HT1080 (cell line): ENCODE measurements at regions not wholly inside any gene's neighbourhood (a gene's known extent, or its start where the extent isn't known, plus 50 kb on each side); places are given as distances from the start of the nearest gene placed in this dataset.
A peak's percentile ranks its signal among the peaks of the same experiment; 100 is the strongest.
"Not testable (repeated sequence)": the region's sequence is repeated elsewhere in the genome, so short reads cannot be mapped to it uniquely, and the experiment has no call there.

Experiments
- DNase-seq: peaks from one replicate; pipeline ENCODE4 v3.0.0-alpha.2; 2015; ENCODE audit warnings: low read depth

DNA sequence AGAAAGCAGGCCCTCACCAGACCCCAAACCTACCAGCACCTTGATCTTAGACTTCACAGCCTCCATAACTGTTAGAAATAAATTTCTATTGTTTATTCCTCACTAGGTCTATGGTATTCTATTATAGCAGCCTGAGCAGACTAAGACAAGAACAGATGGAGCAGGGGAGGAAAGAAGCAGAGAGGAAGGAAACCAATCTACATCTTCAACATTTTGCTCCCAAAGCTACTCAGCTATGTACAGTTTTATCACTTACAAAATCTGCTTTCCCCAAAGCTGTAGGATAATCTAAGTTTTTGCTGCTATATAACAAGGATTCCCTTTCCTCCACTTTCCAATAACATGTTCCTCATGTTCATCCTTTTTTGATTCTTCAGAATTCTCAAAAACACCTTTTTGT is 274.4 kb upstream of the CHAC2 start:
- no peak for DNase-seq

- DNase-seq, result peak; percentile 40
Measured at GRCh38 chr2:53490659-53491058, 276.9 kb upstream of the CHAC2 start.

GRCh38 chr2:53486185-53486899 is 281.3 kb upstream of the CHAC2 start:
- not testable (repeated sequence) for DNase-seq

DNA sequence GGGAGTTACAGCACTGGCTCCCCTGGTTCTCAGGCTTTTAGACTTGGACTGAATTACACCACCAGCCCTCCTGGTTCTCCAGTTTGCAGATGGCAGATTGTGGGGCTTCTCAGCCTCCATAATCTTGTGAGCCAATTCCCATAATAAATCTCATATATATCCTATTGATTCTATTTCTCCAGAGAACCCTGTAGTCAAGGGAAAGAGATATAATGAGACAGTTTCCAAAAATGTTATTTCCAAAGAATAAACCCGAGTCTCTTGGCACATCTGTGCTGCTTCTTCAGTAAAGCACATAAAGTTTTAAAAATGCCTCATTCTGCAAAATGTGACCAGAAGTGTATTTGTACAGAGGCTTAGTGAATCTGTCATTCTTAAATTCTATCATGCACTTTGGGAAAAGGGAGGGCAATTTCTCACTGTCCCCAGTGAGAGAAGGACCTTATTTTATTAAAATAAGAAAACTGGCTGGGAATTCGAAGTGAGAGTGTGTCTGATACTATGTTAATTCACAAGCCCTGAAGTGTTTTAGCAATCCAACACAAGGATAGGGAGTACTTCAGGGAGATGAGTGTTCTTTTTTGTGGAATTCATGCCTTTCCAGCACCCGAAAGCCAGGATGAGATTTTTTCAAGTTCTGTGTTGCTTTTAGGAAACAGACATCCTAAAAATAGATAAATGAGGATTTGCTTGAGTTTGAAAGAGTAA is 282.4 kb upstream of the CHAC2 start:
- DNase-seq, result no peak

DNA sequence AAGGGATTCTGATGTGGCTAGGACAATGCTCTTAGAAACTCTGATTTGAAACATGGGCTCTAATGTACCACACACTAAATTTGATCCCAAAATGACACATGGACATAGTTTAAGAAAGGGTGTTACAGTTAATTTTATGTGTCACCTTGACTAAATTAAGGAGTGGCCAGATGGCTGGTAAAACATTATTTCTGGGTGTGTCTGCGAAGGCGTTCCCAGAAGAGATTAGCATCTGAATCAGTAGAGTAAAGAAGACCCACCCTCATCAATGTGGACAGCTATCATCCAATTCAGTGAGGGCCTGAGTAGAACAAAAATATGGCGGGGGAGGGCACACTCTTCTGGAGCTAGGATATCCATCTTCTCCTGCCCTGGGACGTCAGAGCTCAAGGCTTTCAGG is 283.1 kb upstream of the CHAC2 start:
- DNase-seq, result no peak

DNA sequence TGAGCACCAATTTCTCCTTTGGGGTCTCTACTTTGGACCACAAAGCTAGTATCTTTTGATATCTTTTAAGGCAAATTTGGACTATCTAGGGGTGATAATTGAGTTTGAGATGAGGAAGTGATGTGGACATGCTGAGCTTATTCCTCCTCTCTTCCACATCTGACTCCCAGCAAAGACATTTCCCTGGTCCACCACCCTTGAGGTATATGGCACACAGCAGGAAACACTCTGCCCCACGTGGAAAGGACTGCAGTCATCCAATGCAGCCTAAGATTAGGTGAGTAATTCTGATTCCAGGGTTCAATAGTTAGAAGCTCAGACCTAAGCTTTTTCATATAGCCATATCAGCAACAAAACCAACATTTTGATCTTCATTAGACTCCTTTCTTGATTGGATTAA is 290.1 kb upstream of the CHAC2 start:
- DNase-seq, result no peak

DNA sequence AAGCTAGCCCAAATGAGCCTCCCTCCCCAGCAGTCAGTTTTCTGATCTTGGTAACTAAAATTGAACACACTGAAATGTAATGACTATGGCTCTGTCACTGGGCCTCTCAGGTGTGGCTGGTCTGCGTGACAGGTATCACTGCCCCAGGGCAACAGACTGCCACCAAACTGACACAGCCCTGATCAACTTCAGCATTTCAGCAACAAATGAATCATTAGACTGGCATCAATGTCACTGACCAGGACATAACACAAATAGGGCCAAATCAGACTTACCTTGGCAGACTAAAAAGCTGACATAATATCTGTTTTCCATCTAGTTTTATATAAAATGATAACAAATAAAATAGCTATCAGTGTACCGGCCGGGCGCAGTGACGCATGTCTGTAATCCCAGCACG is 290.8 kb upstream of the CHAC2 start:
- DNase-seq, result no peak

- DNase-seq, result no peak
Measured at GRCh38 chr2:53475766-53476165, 291.8 kb upstream of the CHAC2 start.

- DNase-seq, result peak; percentile 89
Measured at GRCh38 chr2:53475321-53475720, 292.3 kb upstream of the CHAC2 start.

DNA sequence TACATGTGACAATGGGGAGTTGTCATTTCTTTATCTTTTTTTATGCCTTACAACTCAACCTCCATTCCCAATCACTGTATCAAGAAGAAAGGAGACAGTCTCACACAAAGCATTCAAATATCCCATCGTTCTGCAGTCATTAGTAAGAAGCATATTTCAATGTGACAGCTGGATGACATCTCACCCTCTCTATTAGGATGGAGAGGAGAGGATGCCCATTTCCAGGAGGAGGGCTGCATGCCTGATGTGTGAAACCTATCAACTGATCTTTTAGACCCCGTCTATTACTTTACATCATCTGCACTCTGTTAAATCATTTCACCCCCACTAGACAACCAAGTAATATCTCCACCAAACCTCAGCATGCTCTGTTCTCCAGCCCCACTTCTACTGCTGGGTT is 292.7 kb upstream of the CHAC2 start:
- DNase-seq, result no peak

GRCh38 chr2:53473775-53474311 is 293.8 kb upstream of the CHAC2 start:
- peak; percentile 29 for DNase-seq

DNA sequence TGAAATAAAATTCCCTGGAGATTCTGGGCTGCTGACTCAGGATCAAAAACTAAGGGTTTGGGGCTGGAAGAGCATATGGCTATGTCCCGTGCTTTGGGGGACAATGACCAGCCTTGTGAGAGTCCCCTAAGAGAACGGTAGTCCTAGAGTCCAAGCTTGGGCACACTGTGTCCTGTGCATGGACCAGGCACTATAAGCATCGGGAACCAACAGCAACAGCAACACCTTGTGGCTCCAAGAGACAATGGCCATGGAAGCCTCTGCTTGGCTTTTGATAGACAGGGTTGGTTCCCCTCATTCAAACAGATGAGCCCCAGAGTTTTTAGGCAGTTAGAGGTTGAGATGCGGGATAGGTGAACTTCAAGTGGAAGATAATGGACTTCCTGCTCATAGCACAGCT is 294.4 kb upstream of the CHAC2 start:
- peak; percentile 20 for DNase-seq

DNA sequence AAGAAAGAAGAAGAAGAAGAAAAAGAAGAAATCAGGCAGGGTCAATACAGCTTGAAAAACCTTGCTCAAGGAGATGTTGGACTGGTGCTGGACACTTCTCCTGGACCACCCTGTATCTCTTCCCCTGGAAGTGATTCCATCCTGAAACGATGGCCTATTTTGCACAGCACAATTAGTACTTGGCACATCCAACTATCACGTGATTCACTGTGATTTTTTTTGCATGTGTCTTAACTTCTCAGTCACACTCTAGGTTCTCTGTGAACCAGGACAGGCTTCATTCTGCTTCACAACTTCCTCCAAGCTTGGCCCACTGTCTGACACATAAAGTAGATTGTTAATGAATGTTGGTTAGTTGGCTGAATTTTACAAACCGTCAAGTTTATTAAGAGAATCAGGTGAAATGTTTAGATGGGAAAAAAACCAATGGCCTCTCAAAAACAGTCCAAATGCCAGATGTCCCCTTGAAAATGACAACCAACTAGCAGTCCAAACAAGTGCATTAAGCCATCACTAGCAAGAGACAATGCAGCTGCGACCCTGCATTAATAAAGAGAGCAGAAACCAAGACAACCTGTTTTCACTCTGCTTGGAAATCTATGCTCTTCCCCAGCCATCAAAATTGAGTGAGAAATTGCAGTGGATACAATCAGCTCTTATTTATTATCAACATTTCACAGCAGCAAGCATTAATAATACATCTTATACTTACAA is 300.0 kb upstream of the CHAC2 start:
- no peak for DNase-seq

- no peak for DNase-seq
Measured at GRCh38 chr2:53463806-53464726, 303.5 kb upstream of the CHAC2 start.

DNA sequence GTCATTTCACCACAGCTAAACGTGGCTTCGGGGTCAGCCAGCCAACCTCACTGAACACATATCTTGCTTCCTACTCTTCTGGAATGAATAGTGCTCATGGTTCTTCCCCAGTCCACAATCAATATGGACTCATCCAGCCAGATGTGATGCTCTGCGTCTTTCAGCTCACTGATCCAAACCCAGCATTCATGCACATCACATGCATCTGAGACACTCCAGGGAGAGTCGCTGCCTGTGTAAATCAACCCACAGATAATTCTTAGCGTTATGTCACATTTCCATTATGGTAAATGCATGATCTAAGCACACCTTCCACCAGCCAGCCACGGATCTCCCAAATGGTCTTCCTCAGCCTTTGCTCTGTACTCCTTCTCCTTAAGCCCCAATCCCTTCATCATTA is 306.7 kb upstream of the CHAC2 start:
- no peak for DNase-seq

- no peak for DNase-seq
Measured at GRCh38 chr2:53460347-53460746, 307.3 kb upstream of the CHAC2 start.

DNA sequence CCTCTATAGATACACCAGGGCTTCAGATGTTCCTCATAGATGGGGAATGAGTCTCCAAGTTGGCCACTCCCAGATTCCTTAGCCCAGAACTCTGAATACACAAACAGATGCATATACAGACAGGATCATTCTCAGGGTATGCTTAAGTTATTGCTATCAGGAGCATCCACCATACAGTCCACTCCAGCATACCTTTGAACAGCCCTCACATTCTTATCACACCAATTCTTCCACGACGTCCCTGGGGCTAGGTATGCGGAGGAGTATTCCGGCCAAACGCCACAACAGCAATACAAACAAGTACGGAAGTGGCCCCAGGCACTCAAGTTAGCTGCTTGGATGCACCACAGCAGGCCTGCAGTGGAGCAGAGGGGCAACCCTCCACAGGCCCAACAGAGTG is 312.5 kb upstream of the CHAC2 start:
- no peak for DNase-seq

GRCh38 chr2:53452957-53453748 is 314.5 kb upstream of the CHAC2 start:
- DNase-seq, result no peak

DNA sequence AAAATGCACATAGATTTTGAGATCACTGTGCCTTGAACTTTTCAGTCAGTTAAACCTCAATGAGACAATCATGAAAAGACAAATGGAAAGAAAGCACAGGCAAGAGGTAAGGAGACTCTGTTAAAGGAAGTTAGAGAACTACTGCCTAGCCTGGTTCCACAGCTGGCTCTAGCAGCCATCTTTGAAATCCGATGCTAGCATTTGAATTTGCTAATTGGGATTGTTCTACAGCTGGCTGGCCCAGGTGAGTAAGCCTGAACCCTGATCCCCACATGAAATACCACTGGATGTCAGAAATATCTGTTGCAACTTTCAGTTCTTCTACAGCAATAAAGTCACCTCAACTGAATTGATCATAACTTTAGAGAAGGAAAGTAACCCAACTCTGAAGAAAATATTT is 315.2 kb upstream of the CHAC2 start:
- DNase-seq, result no peak

- DNase-seq, result no peak
Measured at GRCh38 chr2:53450923-53451322, 316.7 kb upstream of the CHAC2 start.
